Ovary (tissue), 3 donors: ENCODE measurements at regions not wholly inside any gene's neighbourhood (a gene's known extent, or its start where the extent isn't known, plus 50 kb on each side); places are given as distances from the start of the nearest gene placed in this dataset.

Experiments used
- POLR2A ChIP-seq: fragments of 450-650 bp; IDR thresholded peaks from one replicate; pipeline ENCODE4 v1.6.1; 2017; ENCODE audit warnings: antibody characterized with exemption, mild to moderate bottlenecking, moderate library complexity
- TF ChIP-seq, protein P1 (sequence below), 3 donors: fragments of 450-650 bp in 2 of 3; fragments of 200-600 bp in 1 of 3; IDR thresholded peaks; one replicate each; pipeline versions ENCODE4 v1.5.1 to v1.8.0; 2016 to 2022; ENCODE audit warnings: antibody characterized with exemption in 3 of 3, mild to moderate bottlenecking in 1 of 3
- donor health status: DM: no; HTN: no; CAD: no.

DNA sequence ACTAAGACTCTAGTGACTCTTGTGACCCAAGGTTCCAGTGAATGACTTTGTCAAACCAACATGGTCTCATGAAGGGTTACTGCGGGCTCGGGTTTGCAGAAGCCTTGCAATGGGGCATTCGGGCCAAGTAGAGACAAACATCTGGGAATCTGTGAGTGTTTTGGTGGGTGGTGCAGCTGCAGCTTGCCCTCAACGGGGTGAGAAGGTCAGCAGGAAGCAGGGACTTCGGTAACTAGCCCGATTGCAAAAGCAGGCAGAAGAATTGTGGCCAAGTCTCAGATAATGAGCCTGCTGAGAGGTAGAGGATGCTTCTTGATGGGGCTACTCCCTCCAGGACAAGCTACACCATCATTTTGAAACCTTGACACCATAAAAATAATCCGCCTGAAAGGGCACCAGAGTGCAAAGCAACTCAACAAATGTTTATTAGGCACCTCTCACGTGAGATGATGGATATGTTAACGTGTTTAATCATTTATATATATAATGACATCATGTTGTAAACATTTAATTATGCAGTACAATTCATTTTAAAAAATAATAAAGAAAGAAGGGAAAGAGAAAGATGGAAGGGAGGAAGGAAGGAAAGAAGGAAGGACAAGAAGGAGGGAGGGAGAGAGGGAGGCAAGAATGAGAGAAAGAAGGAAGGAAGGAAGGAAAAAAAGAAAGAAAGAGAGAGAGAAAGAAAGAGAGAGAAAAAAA lies 263.9 kb upstream of the IGF1R start:
- TF ChIP-seq, protein P1, sequence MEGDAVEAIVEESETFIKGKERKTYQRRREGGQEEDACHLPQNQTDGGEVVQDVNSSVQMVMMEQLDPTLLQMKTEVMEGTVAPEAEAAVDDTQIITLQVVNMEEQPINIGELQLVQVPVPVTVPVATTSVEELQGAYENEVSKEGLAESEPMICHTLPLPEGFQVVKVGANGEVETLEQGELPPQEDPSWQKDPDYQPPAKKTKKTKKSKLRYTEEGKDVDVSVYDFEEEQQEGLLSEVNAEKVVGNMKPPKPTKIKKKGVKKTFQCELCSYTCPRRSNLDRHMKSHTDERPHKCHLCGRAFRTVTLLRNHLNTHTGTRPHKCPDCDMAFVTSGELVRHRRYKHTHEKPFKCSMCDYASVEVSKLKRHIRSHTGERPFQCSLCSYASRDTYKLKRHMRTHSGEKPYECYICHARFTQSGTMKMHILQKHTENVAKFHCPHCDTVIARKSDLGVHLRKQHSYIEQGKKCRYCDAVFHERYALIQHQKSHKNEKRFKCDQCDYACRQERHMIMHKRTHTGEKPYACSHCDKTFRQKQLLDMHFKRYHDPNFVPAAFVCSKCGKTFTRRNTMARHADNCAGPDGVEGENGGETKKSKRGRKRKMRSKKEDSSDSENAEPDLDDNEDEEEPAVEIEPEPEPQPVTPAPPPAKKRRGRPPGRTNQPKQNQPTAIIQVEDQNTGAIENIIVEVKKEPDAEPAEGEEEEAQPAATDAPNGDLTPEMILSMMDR (IDR thresholded peaks at IDR 0.05): no peak
- TF ChIP-seq POLR2A: no peak
